ENCODE measurements at regions not wholly inside any gene's neighbourhood (a gene's known extent, or its start where the extent isn't known, plus 50 kb on each side); places are given as distances from the start of the nearest gene placed in this dataset.

DNA sequence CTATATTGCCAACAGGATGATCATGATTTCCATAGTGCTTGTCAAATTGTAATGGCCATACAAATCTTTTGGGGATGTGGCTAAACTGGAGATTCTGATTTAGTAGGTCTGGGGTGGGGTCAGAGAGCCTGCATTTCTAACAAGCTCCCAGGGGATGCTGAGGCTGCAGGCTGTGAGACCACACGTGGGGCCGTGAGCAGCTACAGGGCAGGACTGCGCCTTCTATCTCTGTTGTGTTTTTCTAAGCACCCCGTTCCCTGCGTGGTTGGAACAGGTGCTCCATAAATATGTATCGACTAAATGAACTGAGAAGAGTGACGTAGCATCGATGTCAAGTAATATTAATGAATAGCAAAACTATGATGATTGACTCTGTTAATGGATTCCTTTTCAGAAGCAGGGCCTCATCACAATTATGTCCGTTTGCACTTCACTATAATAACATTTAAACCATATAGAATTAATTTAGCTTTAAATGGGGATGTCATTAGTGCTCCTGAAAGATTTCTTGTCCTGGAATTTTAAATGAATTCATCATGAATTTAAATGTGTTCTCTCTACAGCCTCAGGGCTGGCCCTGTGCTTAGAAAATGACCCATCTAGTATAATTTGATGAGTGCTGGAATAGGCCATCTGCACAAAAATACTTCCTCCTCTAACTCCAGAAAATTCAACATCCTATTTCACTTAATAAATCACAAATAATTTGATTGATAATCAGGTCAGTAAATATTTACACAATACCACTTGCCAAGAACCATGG is 51.7 kb upstream of the SIAH3 start:
- H3K9me3 ChIP-seq (replicated peaks; ENCODE audit: control insufficient read depth, insufficient read depth, low read length) = no peaks in the 10 kb centered on the region
- DNase-seq (ENCODE audit: low read depth, low spot score) (no peak), ATAC-seq (no peak), FAIRE-seq (no peak)
- RAD21 ChIA-PET (ENCODE audit: unreplicated experiment) = no interaction called here
- H3K4me1 ChIP-seq (ENCODE audit: control insufficient read depth, insufficient read depth, low read length) = no peaks in the 10 kb centered on the region
- H3K4me2 ChIP-seq (ENCODE audit: control insufficient read depth, insufficient read depth) = no peak overlapping the region
- no peak overlapping the region for H3K4me3 ChIP-seq
- SMC1A ChIA-PET (ENCODE audit: uncharacterized antibody, unreplicated experiment) = no interaction called here
- H3K36me3 ChIP-seq (ENCODE audit: control insufficient read depth in 2 of 2, insufficient read depth in 2 of 2, low read length in 1 of 2) = no peaks in the 10 kb centered on the region
- no peaks in the 10 kb centered on the region; the same call in 1 of the 2 replicates for H4K20me1 ChIP-seq (ENCODE audit: control insufficient read depth, insufficient read depth)
- CTCF ChIA-PET = interaction anchor here (0.9 to 1.0 kb wide), 2 partner anchors 98 to 387 kb away, joined by 3 read pairs; no protein-coding TSS in a partner anchor
- in situ Hi-C loops (cut with MboI) (no loop called here), intact Hi-C loops (cut with micrococcal nuclease; ENCODE audit: unreplicated experiment) (no loop called here)
- H3K27ac ChIP-seq (ENCODE audit: control insufficient read depth, insufficient read depth) = no peak overlapping the region
- no peak overlapping the region for H3K9ac ChIP-seq (ENCODE audit: control insufficient read depth, insufficient read depth, low read length)
- H3K79me2 ChIP-seq (ENCODE audit: control insufficient read depth, insufficient read depth, low read length) = no peaks in the 10 kb centered on the region
- no TSS peak for BruUV-seq (replicated peaks)
- POLR2A ChIA-PET = no interaction called here
- TF ChIP-seq NFIC (IDR thresholded peaks at IDR 0.05; ENCODE audit: low read depth, low read length) = no peak
- TF ChIP-seq, protein P1, sequence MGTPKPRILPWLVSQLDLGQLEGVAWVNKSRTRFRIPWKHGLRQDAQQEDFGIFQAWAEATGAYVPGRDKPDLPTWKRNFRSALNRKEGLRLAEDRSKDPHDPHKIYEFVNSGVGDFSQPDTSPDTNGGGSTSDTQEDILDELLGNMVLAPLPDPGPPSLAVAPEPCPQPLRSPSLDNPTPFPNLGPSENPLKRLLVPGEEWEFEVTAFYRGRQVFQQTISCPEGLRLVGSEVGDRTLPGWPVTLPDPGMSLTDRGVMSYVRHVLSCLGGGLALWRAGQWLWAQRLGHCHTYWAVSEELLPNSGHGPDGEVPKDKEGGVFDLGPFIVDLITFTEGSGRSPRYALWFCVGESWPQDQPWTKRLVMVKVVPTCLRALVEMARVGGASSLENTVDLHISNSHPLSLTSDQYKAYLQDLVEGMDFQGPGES (IDR thresholded peaks at IDR 0.05) = no peak
- TF ChIP-seq, protein P2, sequence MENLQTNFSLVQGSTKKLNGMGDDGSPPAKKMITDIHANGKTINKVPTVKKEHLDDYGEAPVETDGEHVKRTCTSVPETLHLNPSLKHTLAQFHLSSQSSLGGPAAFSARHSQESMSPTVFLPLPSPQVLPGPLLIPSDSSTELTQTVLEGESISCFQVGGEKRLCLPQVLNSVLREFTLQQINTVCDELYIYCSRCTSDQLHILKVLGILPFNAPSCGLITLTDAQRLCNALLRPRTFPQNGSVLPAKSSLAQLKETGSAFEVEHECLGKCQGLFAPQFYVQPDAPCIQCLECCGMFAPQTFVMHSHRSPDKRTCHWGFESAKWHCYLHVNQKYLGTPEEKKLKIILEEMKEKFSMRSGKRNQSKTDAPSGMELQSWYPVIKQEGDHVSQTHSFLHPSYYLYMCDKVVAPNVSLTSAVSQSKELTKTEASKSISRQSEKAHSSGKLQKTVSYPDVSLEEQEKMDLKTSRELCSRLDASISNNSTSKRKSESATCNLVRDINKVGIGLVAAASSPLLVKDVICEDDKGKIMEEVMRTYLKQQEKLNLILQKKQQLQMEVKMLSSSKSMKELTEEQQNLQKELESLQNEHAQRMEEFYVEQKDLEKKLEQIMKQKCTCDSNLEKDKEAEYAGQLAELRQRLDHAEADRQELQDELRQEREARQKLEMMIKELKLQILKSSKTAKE (IDR thresholded peaks at IDR 0.05; ENCODE audit: low read depth, poor library complexity, severe bottlenecking) = no peak
- TF ChIP-seq RBBP5 (conservative IDR thresholded peaks at IDR 0.05) = no peak
- TF ChIP-seq MLLT1 (IDR thresholded peaks at IDR 0.05) = no peak
- TF ChIP-seq IRF5 (IDR thresholded peaks at IDR 0.05; ENCODE audit: borderline replicate concordance) = no peak
- TF ChIP-seq, protein P3, sequence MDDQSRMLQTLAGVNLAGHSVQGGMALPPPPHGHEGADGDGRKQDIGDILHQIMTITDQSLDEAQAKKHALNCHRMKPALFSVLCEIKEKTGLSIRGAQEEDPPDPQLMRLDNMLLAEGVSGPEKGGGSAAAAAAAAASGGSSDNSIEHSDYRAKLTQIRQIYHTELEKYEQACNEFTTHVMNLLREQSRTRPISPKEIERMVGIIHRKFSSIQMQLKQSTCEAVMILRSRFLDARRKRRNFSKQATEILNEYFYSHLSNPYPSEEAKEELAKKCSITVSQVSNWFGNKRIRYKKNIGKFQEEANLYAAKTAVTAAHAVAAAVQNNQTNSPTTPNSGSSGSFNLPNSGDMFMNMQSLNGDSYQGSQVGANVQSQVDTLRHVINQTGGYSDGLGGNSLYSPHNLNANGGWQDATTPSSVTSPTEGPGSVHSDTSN (IDR thresholded peaks at IDR 0.05; ENCODE audit: insufficient replicate concordance, low read depth, low read length) = no peak
- TF ChIP-seq SRF (IDR thresholded peaks at IDR 0.05; ENCODE audit: low read depth in 2 of 2, low read length in 2 of 2) = no peak
- no peak for TF ChIP-seq ZBED1 (IDR thresholded peaks at IDR 0.05; ENCODE audit: borderline replicate concordance)
- TF ChIP-seq PML (IDR thresholded peaks at IDR 0.05; ENCODE audit: low read length) = no peak
- TF ChIP-seq MXI1 (IDR thresholded peaks at IDR 0.05; ENCODE audit: low read depth, low read length) = no peak
- TF ChIP-seq FOS (IDR thresholded peaks at IDR 0.05; ENCODE audit: borderline replicate concordance, extremely low read depth, insufficient read length) = no peak
- TF ChIP-seq MTA2 (IDR thresholded peaks at IDR 0.05; ENCODE audit: low read depth) = no peak
- 28% methylated on average over 9 of the region's 9 CpGs for WGBS (ENCODE audit: insufficient coverage, insufficient replicate concordance, low lambda C conversion rate, missing lambda C conversion rate)
- H3K27me3 ChIP-seq (replicated peaks in 1 of 2; ENCODE audit: control insufficient read depth in 2 of 2, insufficient read depth in 2 of 2, low read length in 1 of 2) = peaks cover 0 to 6% of the 10 kb centered on the region in 2 experiments; a peak in 2 of 4 replicates
- no peak overlapping the region for H2AFZ ChIP-seq (ENCODE audit: control insufficient read depth, low read depth, low read length)
